Right ventricle myocardium superior (tissue), 1 donor: ENCODE measurements at regions not wholly inside any gene's neighbourhood (a gene's known extent, or its start where the extent isn't known, plus 50 kb on each side); places are given as distances from the start of the nearest gene placed in this dataset.

Source experiments
- ATAC-seq: fragments of 200-7000 bp; cut with Tn5 transposase; one replicate; pipeline ENCODE4 v1.9.1; 2020; ENCODE audit warnings: mild to moderate bottlenecking; ENCODE audit not compliant: poor library complexity
- DNase-seq: peaks from one replicate; pipeline ENCODE4 v3.0.0-alpha.2; 2020
- intact Hi-C: fragments of 100-400 bp; cut with DNase I; formaldehyde crosslinking; loops from one replicate; pipeline ENCODE4 v1.11.2; 2022
- donor health status: DM: no; HTN: yes; CAD: no; lungs with severe emphysema.

- intact Hi-C loops: no loop called here
- DNase-seq (no peak), ATAC-seq (no peak)
Observed at GRCh38 chr2:239543702-239544101, 142.9 kb upstream of the HDAC4 start.

- peak; percentile 62 for ATAC-seq
- DNase-seq: no peak
- intact Hi-C loops: no loop called here
Observed at GRCh38 chr2:239540174-239540573, 139.4 kb upstream of the HDAC4 start.

DNA sequence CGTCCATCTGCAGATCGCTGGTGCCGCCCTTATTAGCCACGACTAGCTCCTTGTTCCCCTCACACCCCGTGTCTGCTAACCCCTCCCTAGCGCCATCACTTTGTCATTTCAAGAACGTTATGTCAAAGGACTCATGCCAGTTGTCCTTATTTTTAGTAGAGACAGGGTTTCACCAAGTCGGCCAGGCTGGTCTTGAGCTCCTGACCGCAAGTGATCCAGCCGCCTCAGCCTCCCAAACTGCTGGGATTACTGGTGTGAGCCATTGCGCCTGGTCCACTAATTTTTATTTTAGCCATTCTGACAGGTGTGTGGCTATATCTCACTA lies 138.9 kb upstream of the HDAC4 start:
- ATAC-seq (peak; percentile 29), DNase-seq (no peak)
- intact Hi-C loops: no loop called here

DNA sequence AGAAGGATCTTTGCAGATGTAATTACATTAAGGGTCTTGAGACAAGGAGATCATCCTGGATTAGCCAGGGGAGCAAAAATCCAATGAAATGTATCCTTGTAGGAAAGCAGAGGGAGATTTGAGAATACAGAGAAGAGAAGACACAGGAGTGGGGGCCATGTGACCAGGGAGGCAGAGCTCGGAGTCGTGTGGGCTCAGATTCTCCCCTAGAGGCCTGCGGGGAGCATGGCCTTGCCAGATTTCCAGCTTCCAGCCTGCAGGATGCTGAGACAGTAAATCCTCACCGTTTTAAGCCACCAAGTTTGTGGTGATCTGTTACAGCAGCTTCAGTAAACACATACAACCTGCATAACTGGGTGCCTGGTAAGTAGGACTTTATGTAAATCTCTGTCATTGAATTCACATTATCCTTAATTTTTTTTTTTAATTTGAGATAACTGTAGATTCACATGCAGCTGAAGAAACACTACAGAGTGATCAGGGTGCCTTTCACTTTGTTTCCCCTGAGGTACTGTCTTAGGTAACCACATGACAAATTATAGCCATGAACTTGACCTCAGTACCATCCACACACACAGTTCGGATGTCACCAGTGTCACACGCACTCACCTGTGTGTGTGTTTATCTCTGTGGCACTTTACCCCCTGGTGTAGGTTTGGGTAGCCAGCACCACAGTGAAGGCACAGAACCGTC lies 138.4 kb upstream of the HDAC4 start:
- no peak for ATAC-seq
- intact Hi-C loops: no loop called here
- DNase-seq: no peak

DNA sequence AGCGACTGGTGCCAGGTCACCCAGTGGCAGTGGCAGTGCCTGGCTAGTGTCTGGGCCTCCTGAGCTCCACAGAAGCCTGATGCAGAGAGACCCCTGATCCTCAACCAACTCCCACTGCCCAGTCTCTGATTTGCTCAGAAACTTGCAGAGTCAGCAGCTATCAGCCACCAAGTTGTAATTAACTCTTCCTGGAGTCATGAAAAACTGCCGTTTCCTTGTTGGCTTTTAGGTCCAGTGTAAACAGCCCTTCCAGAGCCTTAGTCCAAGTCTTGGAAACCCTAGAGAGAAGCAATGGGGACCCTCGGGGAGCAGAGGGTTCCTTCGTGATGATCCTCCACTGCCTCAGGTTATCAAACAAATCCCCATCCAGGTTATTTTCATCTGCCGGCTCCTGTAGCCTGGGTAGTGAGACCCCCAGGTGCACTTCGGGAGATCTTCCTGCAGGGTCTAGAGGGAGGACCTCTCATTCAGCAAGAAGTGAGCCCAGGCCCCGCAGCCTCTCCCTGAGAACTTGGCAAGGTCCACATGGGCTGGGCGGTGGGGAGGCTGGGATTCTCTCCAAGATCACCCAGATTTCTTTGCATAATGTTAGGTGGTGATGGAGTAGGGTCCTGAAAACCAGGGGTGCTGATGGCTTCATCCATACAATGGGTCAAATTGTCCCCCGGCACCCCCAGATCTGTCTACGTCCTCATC lies 137.7 kb upstream of the HDAC4 start:
- no peak for DNase-seq
- intact Hi-C loops: no loop called here
- no peak for ATAC-seq

DNA sequence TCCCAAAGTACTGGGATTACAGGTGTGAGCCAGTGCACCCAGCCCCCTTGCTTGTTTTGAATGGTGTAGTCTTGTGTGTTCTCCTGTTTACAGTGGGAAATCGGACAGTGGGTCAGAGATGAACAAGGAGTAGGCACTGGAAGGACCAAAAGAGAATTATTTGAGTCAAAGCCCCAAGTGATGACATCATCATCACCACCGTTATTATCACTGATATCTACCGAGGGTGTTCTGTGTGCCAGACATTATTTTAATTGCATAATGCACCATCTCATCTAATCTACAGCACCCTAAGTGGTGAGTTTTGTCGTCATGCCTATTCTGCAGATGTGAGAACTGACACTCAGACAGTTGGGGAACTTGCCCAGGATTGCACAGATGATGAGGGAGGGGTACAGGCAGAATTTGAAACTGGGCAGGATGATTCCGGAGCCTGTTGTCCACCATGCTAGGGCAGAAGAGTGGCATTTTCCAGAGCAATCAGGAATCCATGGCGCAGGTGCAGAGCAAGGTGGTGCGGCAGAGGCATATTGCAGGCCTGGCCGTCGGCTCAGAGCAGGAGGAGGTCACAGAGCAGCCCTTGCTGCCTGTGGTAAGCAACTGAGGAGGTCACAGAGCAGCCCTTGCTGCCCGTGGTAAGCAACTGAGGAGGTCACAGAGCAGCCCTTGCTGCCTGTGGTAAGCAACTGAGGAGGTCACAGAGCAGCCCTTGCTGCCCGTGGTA lies 137.0 kb upstream of the HDAC4 start:
- ATAC-seq (no peak), DNase-seq (no peak)
- intact Hi-C loops: no loop called here

GRCh38 chr2:239536186-239536585 lies 135.4 kb upstream of the HDAC4 start:
- intact Hi-C loops: no loop called here
- DNase-seq (peak; percentile 34), ATAC-seq (no peak)

DNA sequence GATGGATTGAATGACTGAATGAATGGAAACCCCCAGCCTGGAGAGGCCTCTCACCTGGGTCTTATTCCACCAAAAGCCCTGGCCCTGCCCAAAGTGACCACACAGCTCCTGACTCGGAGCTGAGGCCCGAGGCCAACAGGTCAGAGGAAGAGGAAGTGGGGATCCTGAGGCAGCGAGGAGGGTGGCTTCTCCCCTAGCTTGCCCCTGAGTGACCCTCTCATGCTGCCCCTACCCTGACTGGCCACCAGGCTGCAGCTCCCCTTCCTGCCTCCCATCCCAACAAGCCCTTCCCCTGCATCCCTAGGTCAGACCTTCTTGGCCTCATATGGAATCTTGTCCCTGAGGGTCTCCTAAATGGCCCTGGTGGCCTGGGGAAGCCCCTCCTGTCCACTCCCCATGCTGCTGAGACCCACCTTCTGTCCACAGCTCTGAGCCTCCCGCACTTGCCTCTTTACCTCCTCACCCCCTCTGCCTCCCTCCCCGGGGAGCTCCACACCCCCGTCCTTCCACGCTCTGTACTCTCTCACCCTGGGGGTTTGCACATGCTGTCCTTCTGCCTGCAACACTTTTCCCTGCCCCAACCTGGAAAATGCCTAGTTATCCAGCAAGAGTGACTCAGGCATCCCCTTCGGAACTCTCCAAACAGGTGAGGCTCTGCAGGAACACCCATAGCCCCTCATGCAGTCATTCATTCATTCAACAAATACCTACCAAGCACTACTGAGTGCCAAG lies 134.8 kb upstream of the HDAC4 start:
- no peak for ATAC-seq
- intact Hi-C loops: no loop called here
- peak; percentile 29 for DNase-seq

GRCh38 chr2:239534581-239535412 lies 134.0 kb upstream of the HDAC4 start:
- intact Hi-C loops: no loop called here
- DNase-seq: no peak
- no peak for ATAC-seq

DNA sequence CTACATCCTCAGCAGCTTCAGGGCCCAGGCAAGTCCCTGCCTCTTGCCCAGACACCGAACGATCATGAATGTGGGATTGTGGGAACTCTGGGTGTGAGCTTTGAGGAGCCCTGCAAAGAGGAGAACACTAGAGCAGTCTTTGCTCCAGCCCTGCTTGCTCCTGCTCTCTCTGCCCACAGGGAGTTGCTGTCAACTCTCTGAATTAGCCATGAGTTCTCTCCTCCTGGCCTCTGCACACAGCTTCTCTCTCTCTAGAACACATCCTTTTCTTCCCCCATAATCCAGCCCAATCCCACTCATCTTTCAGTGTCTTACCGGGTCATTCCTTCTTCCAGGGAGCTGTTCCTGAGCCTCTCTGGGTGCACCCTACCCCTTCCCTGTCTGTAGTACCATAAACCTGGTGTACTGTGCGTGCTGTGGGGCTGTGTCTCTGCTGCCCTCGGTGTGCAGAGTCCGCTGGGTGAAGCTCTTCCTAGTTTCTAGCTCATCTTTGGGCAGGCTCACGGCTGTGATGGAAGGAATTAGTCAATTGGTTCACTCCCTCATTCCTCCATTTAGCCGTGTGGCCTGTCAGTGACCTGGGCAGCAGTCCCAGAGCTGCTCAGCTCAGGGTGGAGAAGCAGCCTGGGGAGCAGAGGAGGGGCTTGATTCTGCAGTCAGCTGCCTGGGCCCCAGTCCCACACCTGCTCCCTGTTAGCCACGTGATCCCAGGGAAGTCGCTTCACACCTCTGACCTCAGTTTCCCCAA lies 132.9 kb upstream of the HDAC4 start:
- ATAC-seq (peak; percentile 80), DNase-seq (peak; percentile 66)
- intact Hi-C loops: no loop called here

- intact Hi-C loops: no loop called here
- no peak for DNase-seq
- ATAC-seq: no peak
Observed at GRCh38 chr2:239532859-239533258, 132.0 kb upstream of the HDAC4 start.

GRCh38 chr2:239532250-239532649 lies 131.4 kb upstream of the HDAC4 start:
- ATAC-seq (no peak), DNase-seq (no peak)
- intact Hi-C loops: no loop called here

DNA sequence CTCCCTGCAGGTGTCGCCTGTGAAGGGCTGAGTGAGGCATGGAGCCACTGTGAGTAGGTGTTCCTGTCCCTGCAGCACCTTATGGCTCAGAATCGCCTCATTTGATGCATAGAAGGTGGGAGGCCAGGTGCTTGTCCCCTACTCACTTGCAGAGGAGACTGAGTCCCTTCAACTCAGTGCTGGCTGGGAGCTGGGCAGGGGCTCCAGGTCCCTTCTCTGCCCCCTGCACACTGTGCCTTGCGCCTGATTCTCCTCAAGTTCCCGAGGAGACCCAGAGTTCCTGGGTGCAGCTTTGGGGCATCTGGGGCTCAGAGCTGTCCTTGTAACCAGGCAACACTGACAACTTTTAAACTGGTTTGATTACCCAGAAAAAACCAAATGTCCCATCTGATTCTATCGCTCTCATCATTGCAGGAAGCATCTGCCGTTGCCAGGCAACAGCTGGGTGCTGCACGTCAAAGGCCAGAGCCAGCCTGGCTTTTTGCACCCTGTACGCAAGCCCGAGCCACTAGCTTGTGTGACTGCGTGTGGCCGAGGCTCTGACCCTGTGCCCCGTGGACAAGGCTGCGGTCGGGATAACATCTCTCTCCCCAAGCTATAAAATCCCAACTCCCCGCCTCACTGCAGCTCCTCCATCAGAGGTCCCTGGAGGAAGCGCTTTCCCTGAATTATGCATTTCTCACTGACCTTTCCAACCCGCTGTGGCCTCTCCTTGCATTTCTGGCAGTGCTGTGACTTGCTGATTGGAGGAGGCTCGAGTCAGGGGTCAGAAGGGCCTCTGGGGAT lies 130.8 kb upstream of the HDAC4 start:
- no peak for DNase-seq
- intact Hi-C loops: no loop called here
- no peak for ATAC-seq

DNA sequence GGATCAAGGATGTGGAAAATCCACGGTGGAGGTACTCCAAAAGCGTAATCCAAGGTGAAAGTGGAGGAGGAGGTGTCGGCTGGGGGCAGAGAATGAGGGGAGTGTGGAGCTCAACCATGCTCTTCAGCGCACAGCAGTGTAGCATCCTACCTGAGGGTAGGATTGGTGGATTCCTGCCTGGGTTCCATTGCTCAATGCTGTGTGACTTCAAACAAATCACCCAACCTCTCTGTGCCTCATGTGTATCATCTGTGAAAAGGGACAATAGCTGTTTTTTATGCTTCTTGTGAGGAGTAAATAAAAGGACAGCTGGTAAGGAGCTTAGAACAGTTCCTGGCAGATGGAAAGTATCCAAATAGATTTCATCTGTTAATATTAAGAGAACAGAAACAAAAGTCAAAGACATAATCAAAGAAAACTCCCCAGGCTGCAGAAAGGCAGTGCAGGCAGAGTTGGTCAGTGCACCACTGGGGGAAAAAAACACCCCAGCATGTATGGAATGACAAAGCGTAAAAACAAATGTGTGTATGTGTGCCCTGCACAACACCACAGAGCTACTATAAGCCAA lies 130.0 kb upstream of the HDAC4 start:
- DNase-seq (no peak), ATAC-seq (no peak)
- intact Hi-C loops: no loop called here

GRCh38 chr2:239529313-239530015 lies 128.6 kb upstream of the HDAC4 start:
- intact Hi-C loops: no loop called here
- no peak for DNase-seq
- ATAC-seq: no peak

DNA sequence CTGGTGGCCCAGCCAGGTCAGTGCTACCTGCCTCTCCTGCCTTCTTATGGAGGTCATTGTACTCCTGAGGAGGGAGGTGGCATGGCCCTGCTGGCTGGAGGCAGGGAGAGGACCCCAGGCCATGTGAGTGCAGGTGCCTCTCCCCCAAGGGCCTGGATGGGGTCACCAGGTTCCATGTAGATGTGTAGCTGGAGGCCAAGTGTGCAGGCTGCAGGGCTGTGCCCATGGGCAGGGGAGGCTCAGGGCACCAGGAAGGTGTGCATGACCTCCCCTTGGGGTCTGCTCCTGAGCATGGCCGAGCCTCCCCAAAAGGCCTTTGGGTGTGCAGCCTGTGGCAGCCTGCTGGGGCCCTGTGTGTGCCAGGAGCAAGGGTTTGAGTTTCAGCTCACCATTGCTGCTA lies 128.1 kb upstream of the HDAC4 start:
- DNase-seq (no peak), ATAC-seq (no peak)
- intact Hi-C loops: no loop called here
